HG03025 (cell line): ENCODE measurements at regions not wholly inside any gene's neighbourhood (a gene's known extent, or its start where the extent isn't known, plus 50 kb on each side); places are given as distances from the start of the nearest gene placed in this dataset.
"Not testable (repeated sequence)": the region's sequence is repeated elsewhere in the genome, so short reads cannot be mapped to it uniquely, and the experiment has no call there.

Experiments
- ATAC-seq: cut with Tn5 transposase; IDR thresholded peaks from one replicate; pipeline ENCODE4 v1.9.1; 2021; ENCODE audit warnings: mild to moderate bottlenecking, moderate library complexity; ENCODE audit not compliant: unreplicated experiment, low FRiP score

GRCh38 chr1:245067257-245067656 is 87.5 kb upstream of the KIF26B start:
- ATAC-seq = no peak

GRCh38 chr1:245062741-245063305 is 92.0 kb upstream of the KIF26B start:
- ATAC-seq = no peak

GRCh38 chr1:245061808-245062207 is 93.0 kb upstream of the KIF26B start:
- ATAC-seq = not testable (repeated sequence)

GRCh38 chr1:245060684-245061374 is 94.0 kb upstream of the KIF26B start:
- no peak for ATAC-seq

- ATAC-seq = no peak
These were observed 94.9 kb upstream of the KIF26B start for GRCh38 chr1:245059806-245060424.

DNA sequence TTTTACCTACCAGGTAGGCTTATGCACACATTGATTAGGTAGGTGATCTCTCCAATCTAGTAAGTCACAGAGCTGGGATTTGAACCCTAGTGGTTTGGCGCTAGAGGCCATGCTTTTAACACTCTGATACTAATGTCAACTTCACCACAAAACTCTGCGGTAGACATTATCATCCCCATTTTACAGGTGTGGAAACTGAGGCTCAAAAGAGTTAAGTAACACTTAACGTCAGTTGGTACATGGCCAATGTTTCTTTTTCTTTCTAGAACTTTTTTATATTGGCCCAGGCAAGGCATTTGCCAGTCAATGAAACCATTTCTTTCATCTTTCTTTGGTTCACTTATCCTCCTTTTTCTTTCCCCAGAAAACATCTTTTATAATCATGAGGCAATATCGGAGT is 95.9 kb upstream of the KIF26B start:
- no peak for ATAC-seq

DNA sequence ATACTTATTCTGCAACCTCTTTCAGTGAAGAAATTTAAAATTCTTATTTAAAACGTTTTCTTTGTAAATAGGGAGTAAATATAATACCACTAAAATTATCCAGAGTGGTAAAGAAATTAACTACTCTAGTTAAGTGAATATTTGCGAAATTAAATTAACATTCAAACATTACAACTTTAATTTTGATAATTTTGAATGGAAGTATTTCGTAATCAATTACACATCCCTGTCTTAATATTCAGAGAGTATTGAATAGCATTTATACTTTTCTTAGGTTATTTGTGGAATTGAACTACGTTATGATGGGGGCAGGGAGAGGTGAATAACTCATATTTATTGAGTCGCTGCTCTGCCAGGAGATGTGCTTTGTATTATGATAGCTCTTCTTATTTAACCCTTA is 96.3 kb upstream of the KIF26B start:
- ATAC-seq = no peak

- no peak for ATAC-seq
These were observed 97.9 kb upstream of the KIF26B start for GRCh38 chr1:245056913-245057312.

DNA sequence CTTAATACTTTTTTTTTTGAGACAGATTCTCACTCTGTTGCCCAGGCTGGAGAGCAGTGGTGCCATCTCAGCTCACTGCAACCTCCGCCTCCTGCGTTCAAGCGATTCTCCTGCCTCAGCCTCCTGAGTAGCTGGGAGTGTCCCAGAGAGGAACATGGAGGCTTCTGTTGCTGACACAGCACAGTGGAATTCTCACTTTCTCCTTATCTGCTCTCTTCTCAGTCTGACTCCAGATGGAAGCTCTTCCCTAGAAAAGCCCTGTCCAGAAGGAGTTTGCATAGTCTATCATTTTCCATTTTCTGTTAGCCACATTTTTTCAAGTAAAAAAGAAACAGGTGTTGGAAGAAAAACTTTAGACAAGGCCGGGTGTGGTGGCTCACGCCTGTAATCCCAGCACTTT is 98.5 kb upstream of the KIF26B start:
- ATAC-seq = not testable (repeated sequence)

- ATAC-seq = no peak
These were observed 99.0 kb upstream of the KIF26B start for GRCh38 chr1:245055752-245056151.

DNA sequence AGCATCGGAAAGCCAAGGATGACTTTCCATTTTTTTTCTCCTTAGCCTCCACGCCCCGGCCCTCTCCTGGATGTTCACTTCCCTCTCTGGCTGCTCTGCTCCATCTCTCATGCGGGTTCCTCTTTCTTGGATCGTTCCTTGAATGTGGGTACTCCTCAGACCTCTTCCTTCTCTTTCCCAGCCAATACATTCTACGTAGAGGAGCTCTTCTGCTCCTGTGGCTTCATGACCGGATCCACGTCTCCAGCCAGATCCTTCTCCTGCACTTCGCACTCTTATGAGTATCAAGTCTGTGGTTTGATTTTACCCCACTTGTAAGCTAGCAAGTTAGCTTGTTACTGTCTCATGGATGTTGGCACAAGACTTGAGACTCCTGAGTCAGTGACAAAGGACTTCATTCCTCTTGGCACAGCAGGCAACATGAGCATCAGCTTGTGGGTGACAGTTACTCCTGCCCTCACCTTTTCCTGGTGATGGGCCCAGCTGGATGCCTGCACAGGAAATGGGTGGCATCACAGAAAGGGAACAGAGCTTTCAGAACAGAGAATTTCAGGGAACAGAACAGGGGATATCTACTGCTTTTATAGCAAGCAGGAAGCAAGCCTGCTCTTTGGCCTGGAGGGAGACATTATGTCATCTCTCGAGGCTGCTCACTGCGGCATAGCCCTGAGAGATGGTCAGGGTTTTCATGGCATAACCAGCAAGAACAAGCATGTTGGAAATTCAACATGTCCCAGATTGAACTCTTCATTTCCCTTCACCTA is 100.1 kb upstream of the KIF26B start:
- ATAC-seq = no peak

DNA sequence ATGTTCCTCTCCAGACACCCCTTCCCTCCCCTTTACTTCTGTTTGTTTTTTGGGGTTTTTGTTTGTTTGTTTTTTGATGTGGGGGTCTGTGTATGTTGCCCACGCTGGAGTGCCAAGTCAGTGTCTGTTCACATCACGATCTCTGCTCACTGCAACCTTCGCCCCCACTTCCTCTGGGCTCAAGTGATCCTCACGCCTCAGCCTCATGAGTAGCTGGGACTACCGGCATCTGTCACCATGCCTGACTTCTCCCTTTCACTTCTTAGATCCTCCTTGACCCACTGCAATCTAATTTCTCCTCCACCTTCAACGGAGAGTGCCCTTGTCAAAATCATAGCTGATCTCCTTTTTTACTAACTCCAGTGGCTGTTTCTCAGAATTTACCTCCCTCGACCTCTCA is 100.7 kb upstream of the KIF26B start:
- no peak for ATAC-seq

- no peak for ATAC-seq
These were observed 102.5 kb upstream of the KIF26B start for GRCh38 chr1:245052258-245052657.

DNA sequence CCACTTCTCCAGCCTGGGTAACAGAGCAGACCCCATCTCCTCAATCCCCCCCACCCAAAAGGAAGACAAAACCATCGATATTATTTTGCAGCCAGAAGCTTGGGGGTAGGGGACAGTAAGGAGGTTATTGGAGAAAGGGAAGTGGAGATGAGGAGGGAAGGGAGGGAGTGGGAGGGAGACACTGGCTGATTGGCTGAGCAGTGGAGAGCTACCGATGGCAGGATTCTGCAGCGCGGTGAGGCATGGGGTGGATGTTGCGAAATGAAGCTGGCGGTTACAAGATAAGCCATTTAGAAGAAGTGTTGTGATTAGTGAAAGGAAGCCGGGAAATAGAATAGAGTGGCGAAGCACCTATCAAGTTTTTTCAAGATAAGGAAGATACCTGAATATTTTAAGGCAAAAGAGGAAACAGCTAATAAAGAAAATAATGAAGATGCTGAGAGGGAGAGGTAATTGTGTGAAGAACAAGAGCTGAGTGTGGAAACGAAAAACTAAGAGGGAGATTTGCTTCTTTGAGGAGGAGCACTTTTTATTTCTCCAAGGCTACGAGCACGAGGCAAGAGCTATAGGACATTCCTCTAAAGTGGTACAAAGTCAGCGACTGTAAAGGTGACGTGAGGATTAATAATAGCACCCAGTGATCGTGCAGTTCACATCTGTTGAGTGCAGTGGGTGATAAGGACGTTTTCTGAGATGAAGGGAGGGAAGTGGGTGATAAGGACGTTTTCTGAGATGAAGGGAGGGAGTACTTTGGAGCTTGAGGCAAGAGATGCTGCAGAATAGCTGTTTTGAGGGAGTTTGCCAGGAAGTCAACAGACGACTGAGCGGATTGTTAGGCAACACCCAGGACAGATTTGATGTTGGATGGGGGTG is 103.2 kb upstream of the KIF26B start:
- no peak for ATAC-seq

GRCh38 chr1:245046769-245047168 is 108.0 kb upstream of the KIF26B start:
- ATAC-seq = no peak

GRCh38 chr1:245046315-245046714 is 108.5 kb upstream of the KIF26B start:
- ATAC-seq = no peak

DNA sequence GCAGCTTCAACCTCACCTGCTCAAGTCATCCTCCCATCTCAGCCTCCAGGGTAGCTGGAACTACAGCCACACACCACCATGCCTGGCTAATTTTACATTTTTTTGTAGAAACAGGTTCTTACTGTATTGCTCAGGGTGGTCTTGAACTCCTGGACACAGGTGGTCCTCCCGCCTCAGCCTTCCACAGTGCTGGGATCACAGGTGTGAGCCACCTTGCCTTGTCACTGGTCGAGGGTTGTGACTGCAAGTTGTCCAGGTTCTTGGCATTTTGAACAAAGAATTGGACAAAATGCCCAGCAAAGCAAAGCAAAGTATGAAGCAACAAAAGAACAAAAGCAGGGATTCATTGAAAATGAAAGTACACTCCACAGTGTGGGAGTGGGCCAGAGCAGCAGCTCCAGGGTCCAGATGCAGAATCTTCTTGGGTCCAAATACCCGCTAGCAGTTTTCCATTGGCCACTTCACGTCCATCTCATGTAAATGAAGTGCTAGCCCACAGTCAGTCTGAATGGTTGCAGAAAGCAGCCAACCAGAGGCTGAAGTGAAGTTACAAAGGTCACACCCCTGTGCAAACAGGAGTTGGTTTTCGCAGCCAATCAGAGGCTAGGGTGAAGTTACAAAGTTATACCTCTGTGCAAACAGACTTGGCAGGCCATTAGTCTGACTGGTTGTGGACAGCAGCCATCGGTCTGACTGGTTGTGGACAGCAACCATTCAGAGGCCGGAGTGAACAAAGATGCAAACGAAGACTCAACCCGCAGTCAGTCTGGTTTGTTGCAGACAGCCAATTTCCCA is 109.5 kb upstream of the KIF26B start:
- ATAC-seq = no peak

GRCh38 chr1:245043611-245043940 is 111.2 kb upstream of the KIF26B start:
- no peak for ATAC-seq

DNA sequence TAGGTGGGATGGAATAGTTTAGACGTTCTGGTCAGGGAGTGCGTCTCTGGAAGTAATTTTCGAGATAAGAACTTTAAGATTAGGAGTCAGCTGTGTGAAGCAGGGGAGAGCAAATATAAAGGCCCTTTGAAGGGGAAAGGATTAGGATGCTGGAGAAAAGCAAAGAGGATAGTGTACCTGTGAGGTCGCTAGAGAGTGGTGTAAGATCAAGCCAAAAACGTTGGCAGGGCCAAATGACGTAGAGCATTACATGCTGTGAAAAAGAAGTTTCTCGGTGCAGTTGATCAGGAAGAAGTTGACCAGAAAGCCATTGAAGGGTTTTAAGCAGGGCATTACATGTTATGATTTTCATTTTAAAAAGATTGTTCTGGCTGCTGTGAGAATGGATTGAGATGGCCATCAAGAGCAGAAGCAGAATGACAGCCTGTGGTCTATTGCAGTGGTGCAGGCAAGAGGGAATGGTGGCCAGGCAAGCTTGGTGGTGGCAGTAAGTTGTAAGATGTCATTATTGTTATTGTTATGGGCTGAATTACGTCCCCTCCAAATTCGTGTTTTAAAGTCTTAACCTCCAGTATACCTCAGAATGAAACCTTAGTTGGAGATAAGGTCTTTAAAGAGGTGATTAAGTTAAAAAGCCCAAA is 113.6 kb upstream of the KIF26B start:
- no peak for ATAC-seq
